ENCODE measurements at regions not wholly inside any gene's neighbourhood (a gene's known extent, or its start where the extent isn't known, plus 50 kb on each side); places are given as distances from the start of the nearest gene placed in this dataset.

GRCh38 chr20:12659942-12660341, 348.8 kb upstream of the SPTLC3 start:
- no peak overlapping the region for H3K27ac Mint-ChIP-seq
- no peaks in the 10 kb centered on the region for H3K4me1 Mint-ChIP-seq (ENCODE audit: low read depth)
- POLR2A ChIA-PET = no interaction called here
- H3K4me3 Mint-ChIP-seq = no peak overlapping the region
- no peak for DNase-seq
- H3K9me3 Mint-ChIP-seq (ENCODE audit: insufficient read depth) = peaks cover 4% of the 10 kb centered on the region
- no peaks in the 10 kb centered on the region for H3K36me3 Mint-ChIP-seq (ENCODE audit: low read depth)
- ATAC-seq = no peak
- CTCF ChIA-PET = no interaction called here
- H3K27me3 Mint-ChIP-seq (ENCODE audit: low read depth) = no peaks in the 10 kb centered on the region

GRCh38 chr20:12660918-12661317, 347.9 kb upstream of the SPTLC3 start:
- Mint-ChIP-seq H3K36me3 (ENCODE audit: low read depth) (no peaks in the 10 kb centered on the region), H3K4me3 (no peak overlapping the region), H3K27me3 (ENCODE audit: low read depth) (no peaks in the 10 kb centered on the region), H3K27ac (no peak overlapping the region), H3K9me3 (ENCODE audit: insufficient read depth) (peaks cover 4% of the 10 kb centered on the region), H3K4me1 (ENCODE audit: low read depth) (no peaks in the 10 kb centered on the region)
- DNase-seq = no peak
- ChIA-PET POLR2A (no interaction called here), CTCF (no interaction called here)
- ATAC-seq = no peak

GRCh38 chr20:12670301-12670700, 338.5 kb upstream of the SPTLC3 start:
- POLR2A ChIA-PET = no interaction called here
- DNase-seq (no peak), ATAC-seq (no peak)
- Mint-ChIP-seq H3K27ac (no peak overlapping the region), H3K27me3 (ENCODE audit: low read depth) (no peaks in the 10 kb centered on the region), H3K4me3 (no peak overlapping the region), H3K4me1 (ENCODE audit: low read depth) (no peaks in the 10 kb centered on the region), H3K36me3 (ENCODE audit: low read depth) (no peaks in the 10 kb centered on the region), H3K9me3 (ENCODE audit: insufficient read depth) (peaks cover 8% of the 10 kb centered on the region)
- CTCF ChIA-PET = no interaction called here

GRCh38 chr20:12673352-12673751, 335.4 kb upstream of the SPTLC3 start:
- DNase-seq = no peak
- H3K27ac Mint-ChIP-seq = no peak overlapping the region
- CTCF ChIA-PET = no interaction called here
- peaks cover 8% of the 10 kb centered on the region for H3K9me3 Mint-ChIP-seq (ENCODE audit: insufficient read depth)
- POLR2A ChIA-PET = no interaction called here
- no peaks in the 10 kb centered on the region for H3K36me3 Mint-ChIP-seq (ENCODE audit: low read depth)
- no peak overlapping the region for H3K4me3 Mint-ChIP-seq
- no peak for ATAC-seq
- H3K27me3 Mint-ChIP-seq (ENCODE audit: low read depth) = no peaks in the 10 kb centered on the region
- no peaks in the 10 kb centered on the region for H3K4me1 Mint-ChIP-seq (ENCODE audit: low read depth)

GRCh38 chr20:12677925-12678324, 330.8 kb upstream of the SPTLC3 start:
- Mint-ChIP-seq H3K27me3 (ENCODE audit: low read depth) (no peaks in the 10 kb centered on the region), H3K9me3 (ENCODE audit: insufficient read depth) (peaks cover 8% of the 10 kb centered on the region), H3K4me3 (no peak overlapping the region), H3K4me1 (ENCODE audit: low read depth) (no peaks in the 10 kb centered on the region), H3K36me3 (ENCODE audit: low read depth) (no peaks in the 10 kb centered on the region), H3K27ac (no peak overlapping the region)
- ATAC-seq = no peak
- ChIA-PET POLR2A (no interaction called here), CTCF (no interaction called here)
- no peak for DNase-seq

- CTCF ChIA-PET = no interaction called here
- Mint-ChIP-seq H3K36me3 (ENCODE audit: low read depth) (no peaks in the 10 kb centered on the region), H3K27ac (no peak overlapping the region)
Observed at GRCh38 chr20:12679447-12679846, 329.3 kb upstream of the SPTLC3 start.

GRCh38 chr20:12682613-12683012, 326.2 kb upstream of the SPTLC3 start:
- ChIA-PET POLR2A (no interaction called here), CTCF (no interaction called here)
- DNase-seq (no peak), ATAC-seq (no peak)
- Mint-ChIP-seq H3K9me3 (ENCODE audit: insufficient read depth) (no peaks in the 10 kb centered on the region), H3K27me3 (ENCODE audit: low read depth) (no peaks in the 10 kb centered on the region), H3K4me3 (no peak overlapping the region), H3K27ac (no peak overlapping the region), H3K36me3 (ENCODE audit: low read depth) (no peaks in the 10 kb centered on the region), H3K4me1 (ENCODE audit: low read depth) (no peaks in the 10 kb centered on the region)

More at GRCh38 chr20:12679447-12679846, 329.3 kb upstream of the SPTLC3 start:
- H3K9me3 Mint-ChIP-seq (ENCODE audit: insufficient read depth) = peaks cover 6% of the 10 kb centered on the region
- no peaks in the 10 kb centered on the region for H3K27me3 Mint-ChIP-seq (ENCODE audit: low read depth)
- ATAC-seq (no peak), DNase-seq (no peak)
- H3K4me3 Mint-ChIP-seq = no peak overlapping the region
- POLR2A ChIA-PET = no interaction called here
- no peaks in the 10 kb centered on the region for H3K4me1 Mint-ChIP-seq (ENCODE audit: low read depth)

- no peak for ATAC-seq
- POLR2A ChIA-PET = no interaction called here
- H3K4me1 Mint-ChIP-seq (ENCODE audit: low read depth) = no peaks in the 10 kb centered on the region
- no peaks in the 10 kb centered on the region for H3K36me3 Mint-ChIP-seq (ENCODE audit: low read depth)
- CTCF ChIA-PET = no interaction called here
- no peak overlapping the region for H3K4me3 Mint-ChIP-seq
- H3K9me3 Mint-ChIP-seq (ENCODE audit: insufficient read depth) = peaks cover 3% of the 10 kb centered on the region
- no peak for DNase-seq
- H3K27ac Mint-ChIP-seq = no peak overlapping the region
- no peaks in the 10 kb centered on the region for H3K27me3 Mint-ChIP-seq (ENCODE audit: low read depth)
Observed at GRCh38 chr20:12687476-12687875, 321.3 kb upstream of the SPTLC3 start.

GRCh38 chr20:12695937-12696336, 312.8 kb upstream of the SPTLC3 start:
- DNase-seq (no peak), ATAC-seq (no peak)
- Mint-ChIP-seq H3K27ac (no peak overlapping the region), H3K36me3 (ENCODE audit: low read depth) (no peaks in the 10 kb centered on the region), H3K4me3 (no peak overlapping the region), H3K27me3 (ENCODE audit: low read depth) (no peaks in the 10 kb centered on the region), H3K9me3 (ENCODE audit: insufficient read depth) (peaks cover 1% of the 10 kb centered on the region), H3K4me1 (ENCODE audit: low read depth) (no peaks in the 10 kb centered on the region)
- ChIA-PET POLR2A (no interaction called here), CTCF (no interaction called here)

- CTCF ChIA-PET = no interaction called here
- H3K4me1 Mint-ChIP-seq (ENCODE audit: low read depth) = no peaks in the 10 kb centered on the region
Observed at GRCh38 chr20:12698817-12699216, 310.0 kb upstream of the SPTLC3 start.

GRCh38 chr20:12699374-12700228, 309.2 kb upstream of the SPTLC3 start:
- Mint-ChIP-seq H3K4me1 (ENCODE audit: low read depth) (no peaks in the 10 kb centered on the region), H3K27me3 (ENCODE audit: low read depth) (no peaks in the 10 kb centered on the region), H3K27ac (no peak overlapping the region), H3K36me3 (ENCODE audit: low read depth) (no peaks in the 10 kb centered on the region), H3K9me3 (ENCODE audit: insufficient read depth) (no peaks in the 10 kb centered on the region), H3K4me3 (no peak overlapping the region)
- POLR2A ChIA-PET = no interaction called here
- no peak for ATAC-seq
- no peak for DNase-seq
- CTCF ChIA-PET = no interaction called here

More at GRCh38 chr20:12698817-12699216, 310.0 kb upstream of the SPTLC3 start:
- H3K4me3 Mint-ChIP-seq = no peak overlapping the region
- ATAC-seq = no peak
- no peaks in the 10 kb centered on the region for H3K36me3 Mint-ChIP-seq (ENCODE audit: low read depth)
- DNase-seq = no peak
- no peaks in the 10 kb centered on the region for H3K27me3 Mint-ChIP-seq (ENCODE audit: low read depth)
- POLR2A ChIA-PET = no interaction called here
- no peak overlapping the region for H3K27ac Mint-ChIP-seq
- no peaks in the 10 kb centered on the region for H3K9me3 Mint-ChIP-seq (ENCODE audit: insufficient read depth)

- no peak overlapping the region for H3K4me3 Mint-ChIP-seq
- DNase-seq = no peak
- H3K4me1 Mint-ChIP-seq (ENCODE audit: low read depth) = no peaks in the 10 kb centered on the region
- no peaks in the 10 kb centered on the region for H3K36me3 Mint-ChIP-seq (ENCODE audit: low read depth)
- no peak overlapping the region for H3K27ac Mint-ChIP-seq
- no peaks in the 10 kb centered on the region for H3K27me3 Mint-ChIP-seq (ENCODE audit: low read depth)
- no peak for ATAC-seq
- ChIA-PET POLR2A (no interaction called here), CTCF (no interaction called here)
- no peaks in the 10 kb centered on the region for H3K9me3 Mint-ChIP-seq (ENCODE audit: insufficient read depth)
Observed at GRCh38 chr20:12700701-12701100, 308.1 kb upstream of the SPTLC3 start.

- CTCF ChIA-PET = no interaction called here
- DNase-seq (no peak), ATAC-seq (no peak)
- POLR2A ChIA-PET = no interaction called here
- Mint-ChIP-seq H3K27ac (no peak overlapping the region), H3K36me3 (ENCODE audit: low read depth) (no peaks in the 10 kb centered on the region), H3K9me3 (ENCODE audit: insufficient read depth) (no peaks in the 10 kb centered on the region), H3K4me3 (no peak overlapping the region), H3K4me1 (ENCODE audit: low read depth) (no peaks in the 10 kb centered on the region), H3K27me3 (ENCODE audit: low read depth) (no peaks in the 10 kb centered on the region)
Observed at GRCh38 chr20:12702312-12702711, 306.5 kb upstream of the SPTLC3 start.
